NCI-H226 (cell line): ENCODE measurements at regions not wholly inside any gene's neighbourhood (a gene's known extent, or its start where the extent isn't known, plus 50 kb on each side); places are given as distances from the start of the nearest gene placed in this dataset.

Experiments
- DNase-seq: peaks from one replicate; pipeline ENCODE4 v3.0.0-alpha.2; 2015

- peak; percentile 6 for DNase-seq
These were observed 56.1 kb upstream of the SLC35G4 start for GRCh38 chr18:11553098-11553940.

GRCh38 chr18:11548916-11549551, 60.4 kb upstream of the SLC35G4 start:
- no peak for DNase-seq

- no peak for DNase-seq
These were observed 61.0 kb upstream of the SLC35G4 start for GRCh38 chr18:11548396-11548795.

- no peak for DNase-seq
These were observed 65.2 kb upstream of the SLC35G4 start for GRCh38 chr18:11544060-11544633.

GRCh38 chr18:11541179-11541578, 68.2 kb upstream of the SLC35G4 start:
- DNase-seq, result no peak

- no peak for DNase-seq
These were observed 75.4 kb upstream of the SLC35G4 start for GRCh38 chr18:11533942-11534496.

GRCh38 chr18:11533513-11533890, 75.9 kb upstream of the SLC35G4 start:
- no peak for DNase-seq

- no peak for DNase-seq
These were observed 76.5 kb upstream of the SLC35G4 start for GRCh38 chr18:11532758-11533512.

- no peak for DNase-seq
These were observed 80.3 kb upstream of the SLC35G4 start for GRCh38 chr18:11529081-11529480.

GRCh38 chr18:11526675-11527074, 82.7 kb upstream of the SLC35G4 start:
- no peak for DNase-seq

- peak; percentile 32 for DNase-seq
These were observed 85.6 kb upstream of the SLC35G4 start for GRCh38 chr18:11523804-11524203.

GRCh38 chr18:11522992-11523391, 86.4 kb upstream of the SLC35G4 start:
- no peak for DNase-seq

GRCh38 chr18:11521853-11522252, 87.5 kb upstream of the SLC35G4 start:
- DNase-seq, result no peak

GRCh38 chr18:11520536-11520935, 88.9 kb upstream of the SLC35G4 start:
- peak; percentile 29 for DNase-seq

- DNase-seq, result peak; percentile 14
These were observed 90.4 kb upstream of the SLC35G4 start for GRCh38 chr18:11518788-11519685.

- no peak for DNase-seq
These were observed 91.7 kb upstream of the SLC35G4 start for GRCh38 chr18:11517704-11518103.

GRCh38 chr18:11516751-11517503, 92.5 kb upstream of the SLC35G4 start:
- DNase-seq, result no peak

- DNase-seq, result no peak
These were observed 95.1 kb upstream of the SLC35G4 start for GRCh38 chr18:11514267-11514666.

- peak; percentile 63 for DNase-seq
These were observed 97.0 kb upstream of the SLC35G4 start for GRCh38 chr18:11512096-11513025.
